ENCODE measurements at regions not wholly inside any gene's neighbourhood (a gene's known extent, or its start where the extent isn't known, plus 50 kb on each side); places are given as distances from the start of the nearest gene placed in this dataset.

DNA sequence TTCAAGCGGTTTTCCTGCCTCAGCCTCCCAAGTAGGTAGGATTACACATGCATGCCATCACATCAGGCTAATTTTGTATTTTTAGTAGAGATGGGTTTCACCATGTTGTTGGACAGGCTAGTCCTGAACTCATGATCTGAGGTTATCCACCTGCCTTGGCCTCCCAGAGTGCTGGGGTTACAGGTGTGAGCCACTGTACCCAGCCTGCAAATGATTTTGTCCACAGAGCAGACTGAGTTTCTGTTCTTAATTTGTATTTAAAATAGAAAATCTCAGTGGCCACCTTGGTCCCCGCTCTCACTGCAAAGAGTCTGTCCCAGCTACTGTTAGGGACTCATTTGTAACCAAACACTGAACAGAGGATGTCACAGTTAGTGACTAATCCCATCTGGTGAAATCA lies 415.7 kb upstream of the RBFOX1 start:
- no peaks in the 10 kb centered on the region for H3K27me3 ChIP-seq (ENCODE audit: insufficient read depth, low read length)
- POLR2A ChIA-PET (ENCODE audit: partially characterized antibody), result no interaction called here
- no peaks in the 10 kb centered on the region for H3K27me3 Mint-ChIP-seq
- no peak overlapping the region for H3K4me3 Mint-ChIP-seq
- H3K9me3 Mint-ChIP-seq, result peaks cover 0 to 23% (median 15%) of the 10 kb centered on the region in 8 donors
- no peaks in the 10 kb centered on the region for H3K4me1 Mint-ChIP-seq
- no peaks in the 10 kb centered on the region for H3K9me3 ChIP-seq (ENCODE audit: control insufficient read depth in 1 of 2, low read length in 2 of 2)
- no peaks in the 10 kb centered on the region for H3K36me3 ChIP-seq (ENCODE audit: insufficient read depth, low read length)
- no peaks in the 10 kb centered on the region for H3K4me1 ChIP-seq (ENCODE audit: insufficient read depth, low read length)
- H3K4me3 ChIP-seq (ENCODE audit: low read length in 2 of 2), result no peak overlapping the region
- no peaks in the 10 kb centered on the region for H3K36me3 Mint-ChIP-seq
- H3K27ac Mint-ChIP-seq, result no peak overlapping the region
- no peak for DNase-seq
- H3K27ac ChIP-seq (ENCODE audit: low read depth, low read length), result no peak overlapping the region
- intact Hi-C loops (cut with micrococcal nuclease), result no loop called here
- CTCF ChIA-PET (ENCODE audit: partially characterized antibody), result no interaction called here

DNA sequence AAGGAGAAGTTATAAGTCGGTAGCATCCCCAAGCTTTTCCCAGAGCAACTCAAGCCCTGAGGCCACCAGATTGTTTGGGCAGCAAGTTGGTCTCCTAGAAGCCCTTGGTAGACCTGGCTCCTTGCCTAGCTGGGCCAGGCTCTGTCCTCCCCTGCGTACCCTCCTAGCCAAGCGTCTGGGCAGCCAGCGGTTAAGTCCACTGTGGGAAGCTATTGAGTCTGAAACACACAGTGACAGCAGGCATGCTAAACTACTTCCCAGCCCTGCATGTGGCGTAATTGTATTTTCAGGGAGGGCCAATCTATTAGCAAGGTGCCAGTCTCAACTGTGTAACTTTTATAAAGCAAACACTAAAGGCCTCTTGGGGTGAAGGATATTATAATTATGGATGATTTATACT lies 419.1 kb upstream of the RBFOX1 start:
- no peaks in the 10 kb centered on the region for H3K36me3 ChIP-seq (ENCODE audit: insufficient read depth, low read length)
- Mint-ChIP-seq H3K4me1 (no peaks in the 10 kb centered on the region), H3K27ac (no peak overlapping the region), H3K36me3 (no peaks in the 10 kb centered on the region), H3K4me3 (no peak overlapping the region), H3K27me3 (no peaks in the 10 kb centered on the region), H3K9me3 (peaks cover 0 to 22% (median 10%) of the 10 kb centered on the region in 8 donors)
- H3K9me3 ChIP-seq (ENCODE audit: control insufficient read depth in 1 of 2, low read length in 2 of 2), result no peaks in the 10 kb centered on the region
- H3K4me3 ChIP-seq (ENCODE audit: low read length in 2 of 2), result no peak overlapping the region
- DNase-seq, result no peak
- ChIA-PET POLR2A (ENCODE audit: partially characterized antibody) (no interaction called here), CTCF (ENCODE audit: partially characterized antibody) (no interaction called here)
- H3K4me1 ChIP-seq (ENCODE audit: insufficient read depth, low read length), result no peaks in the 10 kb centered on the region
- H3K27ac ChIP-seq (ENCODE audit: low read depth, low read length), result no peak overlapping the region
- intact Hi-C loops (cut with micrococcal nuclease), result no loop called here
- no peaks in the 10 kb centered on the region for H3K27me3 ChIP-seq (ENCODE audit: insufficient read depth, low read length)

DNA sequence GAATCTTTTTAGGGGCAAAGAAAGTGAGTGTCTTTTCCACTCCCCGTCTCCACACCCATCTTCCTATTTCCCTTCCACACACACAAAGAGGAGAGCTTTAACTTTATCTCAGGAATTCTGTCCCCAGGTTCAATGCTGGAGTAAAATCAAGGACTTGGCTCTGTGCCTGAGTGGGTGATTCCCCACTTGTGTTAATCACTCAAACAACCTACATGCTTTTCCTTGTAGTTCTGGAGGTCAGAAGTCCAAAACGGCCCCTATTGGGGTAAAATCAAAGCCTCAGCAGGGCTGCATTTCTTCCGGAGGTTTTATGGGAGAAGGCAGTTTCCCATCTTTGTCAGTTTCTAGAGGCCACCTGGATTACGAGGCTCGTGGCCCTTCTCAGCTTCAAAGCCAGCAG lies 422.3 kb upstream of the RBFOX1 start:
- intact Hi-C loops (cut with micrococcal nuclease), result no loop called here
- H3K4me1 ChIP-seq (ENCODE audit: insufficient read depth, low read length), result no peaks in the 10 kb centered on the region
- Mint-ChIP-seq H3K9me3 (peaks cover 0 to 20% (median 18%) of the 10 kb centered on the region in 8 donors), H3K27me3 (no peaks in the 10 kb centered on the region), H3K4me1 (no peaks in the 10 kb centered on the region), H3K4me3 (no peak overlapping the region), H3K27ac (no peak overlapping the region), H3K36me3 (no peaks in the 10 kb centered on the region)
- H3K36me3 ChIP-seq (ENCODE audit: insufficient read depth, low read length), result no peaks in the 10 kb centered on the region
- H3K9me3 ChIP-seq (ENCODE audit: control insufficient read depth in 1 of 2, low read length in 2 of 2), result no peaks in the 10 kb centered on the region
- POLR2A ChIA-PET (ENCODE audit: partially characterized antibody), result no interaction called here
- H3K27me3 ChIP-seq (ENCODE audit: insufficient read depth, low read length), result no peaks in the 10 kb centered on the region
- no peak for DNase-seq
- CTCF ChIA-PET (ENCODE audit: partially characterized antibody), result no interaction called here
- H3K4me3 ChIP-seq (ENCODE audit: low read length in 2 of 2), result no peak overlapping the region
- H3K27ac ChIP-seq (ENCODE audit: low read depth, low read length), result no peak overlapping the region

DNA sequence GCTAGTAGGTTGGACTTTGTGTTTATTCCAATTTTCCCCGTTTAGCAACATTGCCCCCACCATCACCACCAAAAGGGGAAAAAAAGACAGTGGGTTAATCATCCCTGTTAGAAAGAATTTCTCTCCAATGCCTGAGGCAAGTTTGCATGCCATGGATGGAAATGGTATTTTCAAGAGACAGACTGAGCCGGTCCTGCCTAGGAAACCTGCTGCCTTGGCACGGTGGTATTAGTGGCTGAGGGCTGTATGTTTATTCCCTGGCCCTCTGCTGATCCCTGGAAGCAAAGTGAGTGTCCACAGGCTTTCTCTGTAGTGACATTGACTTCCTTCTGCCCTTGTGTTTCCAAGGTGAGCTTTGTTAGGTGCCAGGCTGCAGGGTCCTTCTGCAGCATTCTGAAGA lies 427.0 kb upstream of the RBFOX1 start:
- Histone ChIP-seq H3K4me3 (ENCODE audit: low read length in 2 of 2) (no peak overlapping the region), H3K36me3 (ENCODE audit: insufficient read depth, low read length) (no peaks in the 10 kb centered on the region), H3K4me1 (ENCODE audit: insufficient read depth, low read length) (no peaks in the 10 kb centered on the region), H3K27me3 (ENCODE audit: insufficient read depth, low read length) (no peaks in the 10 kb centered on the region), H3K9me3 (ENCODE audit: control insufficient read depth in 1 of 2, low read length in 2 of 2) (no peaks in the 10 kb centered on the region), H3K27ac (ENCODE audit: low read depth, low read length) (no peak overlapping the region)
- CTCF ChIA-PET (ENCODE audit: partially characterized antibody), result no interaction called here
- intact Hi-C loops (cut with micrococcal nuclease), result no loop called here
- no peaks in the 10 kb centered on the region for H3K27me3 Mint-ChIP-seq
- POLR2A ChIA-PET (ENCODE audit: partially characterized antibody), result no interaction called here
- no peak overlapping the region for H3K4me3 Mint-ChIP-seq
- no peaks in the 10 kb centered on the region for H3K4me1 Mint-ChIP-seq
- peaks cover 0 to 26% (median 12%) of the 10 kb centered on the region in 8 donors for H3K9me3 Mint-ChIP-seq
- no peak overlapping the region for H3K27ac Mint-ChIP-seq
- DNase-seq, result no peak
- H3K36me3 Mint-ChIP-seq, result no peaks in the 10 kb centered on the region

DNA sequence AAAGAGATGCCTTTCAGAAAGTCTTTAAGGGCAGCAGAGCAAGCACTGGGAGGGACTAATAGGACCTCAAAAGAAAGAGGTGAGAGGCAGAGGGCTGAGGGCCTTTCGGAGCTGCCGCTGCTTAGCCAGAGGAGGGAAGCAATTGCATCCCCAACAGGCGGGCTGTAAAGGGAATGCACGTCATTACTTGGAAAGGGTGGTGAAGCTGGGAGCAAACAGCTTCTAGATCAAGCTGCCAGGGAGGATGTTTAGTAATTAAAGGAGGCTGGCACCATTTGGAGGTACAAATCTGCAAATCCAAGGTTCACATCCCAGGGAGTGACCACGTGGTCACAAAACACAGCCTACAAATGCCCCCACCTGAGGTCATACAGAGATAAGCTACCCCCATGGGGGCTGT lies 429.0 kb upstream of the RBFOX1 start:
- ChIA-PET POLR2A (ENCODE audit: partially characterized antibody) (no interaction called here), CTCF (ENCODE audit: partially characterized antibody) (no interaction called here)
- Histone ChIP-seq H3K4me3 (ENCODE audit: low read length in 2 of 2) (no peak overlapping the region), H3K9me3 (ENCODE audit: control insufficient read depth in 1 of 2, low read length in 2 of 2) (no peaks in the 10 kb centered on the region), H3K4me1 (ENCODE audit: insufficient read depth, low read length) (no peaks in the 10 kb centered on the region), H3K27me3 (ENCODE audit: insufficient read depth, low read length) (no peaks in the 10 kb centered on the region), H3K27ac (ENCODE audit: low read depth, low read length) (no peak overlapping the region), H3K36me3 (ENCODE audit: insufficient read depth, low read length) (no peaks in the 10 kb centered on the region)
- peaks cover 0 to 32% (median 15%) of the 10 kb centered on the region in 8 donors for H3K9me3 Mint-ChIP-seq
- no peaks in the 10 kb centered on the region for H3K36me3 Mint-ChIP-seq
- H3K4me3 Mint-ChIP-seq, result no peak overlapping the region
- intact Hi-C loops (cut with micrococcal nuclease), result no loop called here
- no peak overlapping the region for H3K27ac Mint-ChIP-seq
- no peaks in the 10 kb centered on the region for H3K4me1 Mint-ChIP-seq
- H3K27me3 Mint-ChIP-seq, result no peaks in the 10 kb centered on the region
- no peak for DNase-seq

DNA sequence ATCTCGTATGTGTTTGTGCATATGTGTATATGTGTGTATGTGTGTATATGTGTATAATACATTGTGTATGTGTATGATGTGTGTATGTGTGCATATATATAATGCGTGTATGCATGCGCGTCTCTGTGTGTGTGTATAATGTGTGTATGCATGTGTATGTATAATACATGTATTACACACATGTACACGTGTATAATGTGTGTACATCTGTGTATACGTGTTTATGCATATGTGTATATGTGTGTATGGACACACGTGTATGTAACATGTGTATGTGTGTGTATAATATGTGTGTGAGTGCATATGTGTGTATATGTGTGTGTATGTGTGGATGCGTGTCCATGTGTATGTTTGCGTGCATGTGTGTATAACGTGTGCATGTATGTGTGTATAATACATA lies 433.7 kb upstream of the RBFOX1 start:
- H3K9me3 Mint-ChIP-seq, result peaks cover 2 to 29% (median 12%) of the 10 kb centered on the region in 8 donors
- Histone ChIP-seq H3K9me3 (ENCODE audit: control insufficient read depth in 1 of 2, low read length in 2 of 2) (no peaks in the 10 kb centered on the region), H3K27ac (ENCODE audit: low read depth, low read length) (no peak overlapping the region), H3K27me3 (ENCODE audit: insufficient read depth, low read length) (no peaks in the 10 kb centered on the region), H3K4me1 (ENCODE audit: insufficient read depth, low read length) (no peaks in the 10 kb centered on the region), H3K36me3 (ENCODE audit: insufficient read depth, low read length) (no peaks in the 10 kb centered on the region), H3K4me3 (ENCODE audit: low read length in 2 of 2) (no peak overlapping the region)
- H3K27ac Mint-ChIP-seq, result no peak overlapping the region
- intact Hi-C loops (cut with micrococcal nuclease), result no loop called here
- CTCF ChIA-PET (ENCODE audit: partially characterized antibody), result no interaction called here
- no peak for DNase-seq
- POLR2A ChIA-PET (ENCODE audit: partially characterized antibody), result no interaction called here
- H3K4me3 Mint-ChIP-seq, result no peak overlapping the region
- H3K27me3 Mint-ChIP-seq, result no peaks in the 10 kb centered on the region
- H3K4me1 Mint-ChIP-seq, result peaks cover 0 to 2% (median 0%) of the 10 kb centered on the region in 4 donors
- no peaks in the 10 kb centered on the region for H3K36me3 Mint-ChIP-seq

DNA sequence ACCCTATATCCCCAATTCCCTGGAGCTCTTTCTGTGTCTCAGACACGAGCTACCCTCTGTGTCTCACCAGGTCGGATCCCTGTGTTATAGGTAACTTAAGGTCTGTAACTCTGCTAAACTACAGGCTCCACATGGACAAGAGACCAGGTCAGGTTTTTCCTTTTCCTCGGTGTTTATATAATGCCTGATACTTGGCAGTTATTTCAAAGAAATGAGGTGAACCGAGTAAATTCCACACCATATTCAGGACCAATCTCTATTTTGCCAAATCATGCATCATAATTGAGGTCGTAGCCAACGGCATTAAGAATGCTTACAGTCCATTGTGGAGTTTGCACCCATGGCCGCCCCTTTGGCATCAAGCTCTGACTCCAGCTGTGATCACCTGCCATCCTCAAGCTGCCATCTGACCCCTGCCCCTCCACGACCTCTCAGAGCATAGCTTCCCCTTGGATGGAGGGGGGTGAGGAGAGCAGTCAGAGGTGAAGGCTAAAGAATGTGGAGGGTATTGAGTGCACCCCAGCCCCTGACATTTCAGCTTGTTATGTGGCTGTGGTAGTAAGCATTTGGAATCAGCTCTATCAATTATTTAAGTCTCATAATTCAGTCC lies 434.7 kb upstream of the RBFOX1 start:
- POLR2A ChIA-PET (ENCODE audit: partially characterized antibody), result no interaction called here
- no peak overlapping the region for H3K27ac ChIP-seq (ENCODE audit: low read depth, low read length)

GRCh38 chr16:6892966-6893365 lies 439.7 kb upstream of the RBFOX1 start:
- DNase-seq, result no peak
- POLR2A ChIA-PET (ENCODE audit: partially characterized antibody), result no interaction called here
- CTCF ChIA-PET (ENCODE audit: partially characterized antibody), result no interaction called here
- Histone ChIP-seq H3K4me3 (ENCODE audit: low read length in 2 of 2) (no peak overlapping the region), H3K27me3 (ENCODE audit: insufficient read depth, low read length) (no peaks in the 10 kb centered on the region), H3K27ac (ENCODE audit: low read depth, low read length) (no peak overlapping the region), H3K9me3 (ENCODE audit: control insufficient read depth in 1 of 2, low read length in 2 of 2) (no peaks in the 10 kb centered on the region), H3K4me1 (ENCODE audit: insufficient read depth, low read length) (no peaks in the 10 kb centered on the region), H3K36me3 (ENCODE audit: insufficient read depth, low read length) (no peaks in the 10 kb centered on the region)
- Mint-ChIP-seq H3K36me3 (no peaks in the 10 kb centered on the region), H3K4me1 (peaks cover 0 to 2% (median 0%) of the 10 kb centered on the region in 4 donors), H3K27ac (no peak overlapping the region), H3K9me3 (peaks cover 0 to 23% (median 11%) of the 10 kb centered on the region in 8 donors), H3K4me3 (no peak overlapping the region), H3K27me3 (no peaks in the 10 kb centered on the region)
- intact Hi-C loops (cut with micrococcal nuclease), result no loop called here

More for the DNA sequence above, 434.7 kb upstream of the RBFOX1 start:
- no peak overlapping the region for H3K27ac Mint-ChIP-seq
- peaks cover 2 to 25% (median 12%) of the 10 kb centered on the region in 8 donors for H3K9me3 Mint-ChIP-seq
- CTCF ChIA-PET (ENCODE audit: partially characterized antibody), result no interaction called here
- no peaks in the 10 kb centered on the region for H3K36me3 ChIP-seq (ENCODE audit: insufficient read depth, low read length)
- no peaks in the 10 kb centered on the region for H3K36me3 Mint-ChIP-seq
- H3K4me3 Mint-ChIP-seq, result no peak overlapping the region
- intact Hi-C loops (cut with micrococcal nuclease), result no loop called here
- peaks cover 0 to 2% (median 0%) of the 10 kb centered on the region in 4 donors for H3K4me1 Mint-ChIP-seq
- H3K27me3 Mint-ChIP-seq, result no peaks in the 10 kb centered on the region
- no peaks in the 10 kb centered on the region for H3K4me1 ChIP-seq (ENCODE audit: insufficient read depth, low read length)
- no peak overlapping the region for H3K4me3 ChIP-seq (ENCODE audit: low read length in 2 of 2)
- no peaks in the 10 kb centered on the region for H3K27me3 ChIP-seq (ENCODE audit: insufficient read depth, low read length)
- DNase-seq, result no peak
- H3K9me3 ChIP-seq (ENCODE audit: control insufficient read depth in 1 of 2, low read length in 2 of 2), result no peaks in the 10 kb centered on the region

Measured in CD4-positive, alpha-beta memory T cell (primary cell).